Superior temporal gyrus (tissue), 1 donor: ENCODE measurements at regions not wholly inside any gene's neighbourhood (a gene's known extent, or its start where the extent isn't known, plus 50 kb on each side); places are given as distances from the start of the nearest gene placed in this dataset.
"Not testable (repeated sequence)": the region's sequence is repeated elsewhere in the genome, so short reads cannot be mapped to it uniquely, and the experiment has no call there.

Source experiments
- DNase-seq: peaks from one replicate; pipeline ENCODE4 v3.0.0-alpha.2; 2016; ENCODE audit errors: extremely low spot score

DNA sequence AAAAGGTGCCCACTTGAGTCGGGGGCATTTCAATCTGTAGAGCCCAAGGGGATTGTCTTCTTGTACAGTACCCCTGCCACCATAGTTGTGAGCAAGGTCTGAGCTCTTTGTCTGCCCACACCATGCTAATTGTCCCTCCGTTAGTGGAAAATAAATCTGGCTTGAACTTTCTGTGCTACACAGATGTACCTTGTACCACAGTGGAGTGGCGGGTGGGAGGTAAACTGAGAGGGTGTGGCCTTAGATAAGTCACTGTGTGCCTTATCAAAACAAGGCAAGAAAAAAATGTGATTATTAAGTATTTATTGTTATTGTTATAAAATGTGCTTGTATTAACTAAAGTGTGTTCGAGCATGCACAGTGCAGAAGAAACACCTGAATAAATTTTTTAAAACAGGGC, 242.9 kb upstream of the C2CD4B start:
- DNase-seq, result no peak

GRCh38 chr15:62409466-62409865, 244.4 kb upstream of the C2CD4B start:
- no peak for DNase-seq

DNA sequence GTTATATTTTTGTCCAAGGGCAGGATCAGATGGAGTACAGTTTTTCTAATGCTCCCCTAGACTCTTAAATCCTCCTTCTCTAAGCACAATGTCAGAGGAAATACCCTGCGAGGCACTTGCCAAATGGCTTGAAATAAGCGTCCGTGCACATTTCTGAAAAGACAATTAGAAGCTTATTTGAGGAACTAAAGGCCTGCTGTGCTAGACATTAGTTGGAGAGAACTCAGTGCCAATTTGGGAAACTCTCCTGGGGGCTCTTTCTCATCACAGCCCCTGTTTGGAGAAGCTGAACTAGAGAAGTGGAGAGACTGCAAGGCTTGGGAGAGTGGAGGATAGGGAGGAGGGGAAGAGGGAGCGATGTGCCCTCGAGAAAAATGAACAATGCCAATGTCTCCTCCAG, 247.6 kb upstream of the C2CD4B start:
- DNase-seq, result no peak

- DNase-seq, result no peak
These were observed 248.1 kb upstream of the C2CD4B start for GRCh38 chr15:62413153-62413552.

- no peak for DNase-seq
These were observed 248.7 kb upstream of the C2CD4B start for GRCh38 chr15:62413786-62414185.

- DNase-seq, result no peak
These were observed 250.4 kb upstream of the C2CD4B start for GRCh38 chr15:62415498-62415897.

- DNase-seq, result no peak
These were observed 251.4 kb upstream of the C2CD4B start for GRCh38 chr15:62416526-62416925.

- DNase-seq, result no peak
These were observed 252.4 kb upstream of the C2CD4B start for GRCh38 chr15:62417439-62417838.

DNA sequence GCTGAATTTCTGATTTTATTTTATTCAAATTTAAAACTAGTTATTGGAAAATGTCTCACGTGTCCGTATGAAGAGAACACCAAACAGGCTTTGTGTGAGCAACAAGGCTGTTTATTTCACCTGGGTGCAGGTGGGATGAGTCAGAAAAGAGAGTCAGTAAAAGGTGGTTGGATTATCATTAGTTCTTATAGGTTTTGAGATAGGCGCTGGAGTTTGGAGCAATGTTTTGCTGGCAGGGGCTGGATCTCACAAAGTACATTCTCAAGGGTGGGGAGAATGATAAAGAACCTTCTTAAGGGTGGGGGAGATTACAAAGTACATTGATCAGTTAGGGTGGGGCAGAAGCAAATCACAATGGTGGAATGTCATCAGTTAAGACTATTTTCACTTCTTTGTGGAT, 253.4 kb upstream of the C2CD4B start:
- DNase-seq, result not testable (repeated sequence)

DNA sequence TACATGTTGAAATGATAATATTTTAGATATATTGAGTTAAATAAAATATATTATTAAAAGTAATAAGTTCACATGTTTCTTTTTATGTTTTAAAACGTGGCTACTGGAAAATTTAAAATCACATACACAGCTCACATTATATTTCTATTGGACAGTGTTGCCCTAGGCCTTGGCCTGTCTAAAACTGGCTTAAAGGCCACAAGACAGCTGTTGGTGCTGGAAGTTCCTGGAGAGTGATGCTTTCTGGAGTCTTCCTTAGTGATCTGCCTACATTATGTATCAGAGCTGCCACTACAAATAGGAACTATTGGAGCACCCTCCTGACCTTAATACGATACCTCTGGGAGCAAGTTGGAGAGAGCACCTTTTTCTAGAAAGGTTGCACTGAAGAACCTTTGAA, 254.1 kb upstream of the C2CD4B start:
- DNase-seq, result no peak

GRCh38 chr15:62420371-62420770, 255.3 kb upstream of the C2CD4B start:
- DNase-seq, result not testable (repeated sequence)

DNA sequence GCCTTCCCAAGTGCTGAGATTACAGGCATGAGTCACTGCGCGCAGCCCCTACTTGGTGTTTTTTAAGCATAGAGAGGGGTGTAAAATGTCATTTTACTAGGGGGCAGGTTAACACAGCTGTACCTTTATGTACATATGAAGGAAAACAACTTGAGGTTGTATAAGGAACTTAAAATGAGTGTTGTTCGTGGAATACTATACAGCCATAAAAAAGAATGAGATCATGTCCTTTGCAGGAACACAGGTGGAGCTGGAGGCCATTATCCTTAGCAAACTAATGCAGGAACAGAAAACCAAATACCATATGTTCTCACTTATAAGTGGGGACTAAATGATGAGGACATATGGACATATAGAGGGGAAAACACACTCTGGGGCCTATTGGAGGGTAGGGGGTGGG, 256.2 kb upstream of the C2CD4B start:
- DNase-seq, result no peak

- DNase-seq, result no peak
These were observed 261.4 kb upstream of the C2CD4B start for GRCh38 chr15:62426387-62426956.

- no peak for DNase-seq
These were observed 263.2 kb upstream of the C2CD4B start for GRCh38 chr15:62428259-62428658.

DNA sequence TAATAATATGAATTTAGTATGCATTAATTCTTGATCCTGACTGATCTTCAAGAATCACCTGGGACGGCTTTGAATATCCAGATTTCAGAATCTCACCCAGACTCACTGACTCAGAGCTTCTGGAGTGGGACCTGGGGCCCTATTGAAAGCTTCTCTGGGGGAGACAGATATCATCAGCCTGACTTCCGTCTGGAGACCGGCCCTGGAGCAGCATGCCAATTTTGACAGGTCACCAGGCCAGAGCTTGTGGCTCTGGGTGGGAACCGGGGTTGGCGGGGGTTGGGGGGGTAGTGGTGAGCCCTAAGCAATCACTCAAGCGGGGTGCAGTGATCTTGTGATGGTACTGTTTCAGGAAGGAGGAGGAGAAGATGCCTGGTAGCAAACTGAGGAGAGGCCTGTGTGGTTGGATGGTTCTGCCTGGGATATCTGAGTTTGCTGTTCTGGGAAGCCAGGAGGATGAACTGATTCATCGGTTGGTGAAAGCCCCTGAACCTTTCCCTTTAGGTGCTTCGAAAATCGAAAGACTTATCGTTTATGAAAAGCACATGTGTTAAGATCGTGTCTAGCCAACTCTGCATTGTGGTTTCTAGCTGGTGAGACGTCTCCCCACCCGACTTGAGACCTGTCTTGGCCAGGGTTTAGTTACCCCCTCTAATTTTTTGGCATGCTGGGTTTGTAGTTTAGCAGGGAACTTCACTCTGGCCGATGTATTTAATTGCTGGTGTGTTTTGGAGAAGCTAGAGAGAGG, 263.9 kb upstream of the C2CD4B start:
- no peak for DNase-seq

DNA sequence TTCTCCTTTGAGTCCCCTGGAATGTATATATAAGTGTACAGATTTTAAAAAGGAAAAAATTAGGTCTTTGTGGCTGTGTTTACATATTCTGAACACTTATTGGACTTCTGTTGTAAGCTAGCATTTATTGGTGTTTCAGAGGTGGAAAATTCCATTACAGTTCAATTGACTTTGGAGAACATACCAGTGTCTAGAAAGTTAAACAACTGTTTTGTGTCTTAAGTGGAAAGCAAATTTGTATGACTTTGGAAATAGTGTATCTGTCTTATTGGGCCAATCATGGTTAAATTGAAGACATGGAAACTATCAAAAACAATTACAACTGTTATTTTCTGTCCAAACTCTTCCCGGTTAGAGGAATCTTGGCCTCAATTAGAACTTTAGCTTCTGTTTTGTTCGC, 265.0 kb upstream of the C2CD4B start:
- no peak for DNase-seq

GRCh38 chr15:62430552-62430951, 265.5 kb upstream of the C2CD4B start:
- no peak for DNase-seq

- DNase-seq, result peak; percentile 25
These were observed 266.1 kb upstream of the C2CD4B start for GRCh38 chr15:62431008-62431797.

DNA sequence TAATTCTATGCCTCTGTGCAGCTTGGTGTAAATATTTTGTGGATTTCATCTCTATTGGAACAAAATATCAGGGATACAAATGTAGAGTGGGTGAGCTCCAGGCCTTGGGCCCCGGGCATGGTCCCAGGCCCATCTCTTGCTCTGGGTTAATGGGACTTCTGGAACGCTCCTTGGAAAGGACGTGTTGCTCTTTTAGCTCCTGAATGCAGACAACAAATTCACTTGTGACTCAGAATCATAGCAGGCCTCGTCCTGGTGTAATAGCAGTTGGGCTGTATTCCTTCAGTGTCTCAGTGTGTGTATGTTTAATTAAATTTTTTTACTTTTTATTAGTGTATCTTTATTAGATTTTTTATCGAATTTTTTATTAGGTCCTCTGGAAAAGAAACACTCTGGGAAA, 266.7 kb upstream of the C2CD4B start:
- DNase-seq, result no peak

- DNase-seq, result no peak
These were observed 267.8 kb upstream of the C2CD4B start for GRCh38 chr15:62432702-62433398.

- DNase-seq, result no peak
These were observed 271.1 kb upstream of the C2CD4B start for GRCh38 chr15:62436235-62436634.

GRCh38 chr15:62437753-62438152, 272.7 kb upstream of the C2CD4B start:
- DNase-seq, result no peak
